ENCODE measurements at regions not wholly inside any gene's neighbourhood (a gene's known extent, or its start where the extent isn't known, plus 50 kb on each side); places are given as distances from the start of the nearest gene placed in this dataset.
"Not testable (repeated sequence)": the region's sequence is repeated elsewhere in the genome, so short reads cannot be mapped to it uniquely, and the experiment has no call there.

DNA sequence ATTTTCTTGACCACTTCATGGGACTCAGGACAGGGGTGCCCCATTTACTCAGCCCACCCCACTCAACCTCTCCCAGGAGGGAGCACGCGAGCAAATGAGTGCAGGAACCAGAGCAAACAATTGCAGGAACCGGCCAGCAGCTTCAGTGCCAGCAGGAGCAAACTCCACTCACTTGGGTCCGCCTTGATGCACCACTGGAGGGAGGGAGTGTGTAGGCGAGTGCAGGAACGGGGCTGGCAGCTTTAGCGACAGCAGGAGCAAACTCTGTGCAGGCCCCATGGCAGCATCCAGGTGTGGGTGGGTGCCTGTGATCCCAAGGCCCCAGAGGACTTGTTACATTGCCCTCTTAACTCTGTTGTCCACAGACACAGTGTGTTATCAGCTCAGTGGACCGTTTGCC lies 1667.3 kb upstream of the CELF4 start:
- Histone ChIP-seq H3K27ac (ENCODE audit: low read depth, low read length) (no peak overlapping the region), H3K4me3 (ENCODE audit: insufficient read depth, low read length, poor library complexity, severe bottlenecking) (no peak overlapping the region), H4K20me1 (ENCODE audit: low read depth, low read length) (no peaks in the 10 kb centered on the region), H2AFZ (ENCODE audit: low read depth, low read length, severe bottlenecking) (no peak overlapping the region), H3F3A (ENCODE audit: insufficient read depth) (no peaks in the 10 kb centered on the region), H3K27me3 (ENCODE audit: low read length) (no peaks in the 10 kb centered on the region), H3K9me3 (ENCODE audit: insufficient read depth, low read length) (0 out of 2 replicates have a peak, but pooled peaks cover 8% of the 10 kb centered on the region), H3K79me2 (ENCODE audit: insufficient read depth, low read length) (no peaks in the 10 kb centered on the region), H3K9ac (ENCODE audit: low read length) (no peak overlapping the region), H3K9me2 (replicated peaks; ENCODE audit: insufficient read depth, low read length) (no peaks in the 10 kb centered on the region), H3K36me3 (ENCODE audit: low read length) (no peaks in the 10 kb centered on the region), H3K4me2 (ENCODE audit: low read depth, low read length, poor library complexity, severe bottlenecking) (no peak overlapping the region)
- TF ChIP-seq, protein P1, sequence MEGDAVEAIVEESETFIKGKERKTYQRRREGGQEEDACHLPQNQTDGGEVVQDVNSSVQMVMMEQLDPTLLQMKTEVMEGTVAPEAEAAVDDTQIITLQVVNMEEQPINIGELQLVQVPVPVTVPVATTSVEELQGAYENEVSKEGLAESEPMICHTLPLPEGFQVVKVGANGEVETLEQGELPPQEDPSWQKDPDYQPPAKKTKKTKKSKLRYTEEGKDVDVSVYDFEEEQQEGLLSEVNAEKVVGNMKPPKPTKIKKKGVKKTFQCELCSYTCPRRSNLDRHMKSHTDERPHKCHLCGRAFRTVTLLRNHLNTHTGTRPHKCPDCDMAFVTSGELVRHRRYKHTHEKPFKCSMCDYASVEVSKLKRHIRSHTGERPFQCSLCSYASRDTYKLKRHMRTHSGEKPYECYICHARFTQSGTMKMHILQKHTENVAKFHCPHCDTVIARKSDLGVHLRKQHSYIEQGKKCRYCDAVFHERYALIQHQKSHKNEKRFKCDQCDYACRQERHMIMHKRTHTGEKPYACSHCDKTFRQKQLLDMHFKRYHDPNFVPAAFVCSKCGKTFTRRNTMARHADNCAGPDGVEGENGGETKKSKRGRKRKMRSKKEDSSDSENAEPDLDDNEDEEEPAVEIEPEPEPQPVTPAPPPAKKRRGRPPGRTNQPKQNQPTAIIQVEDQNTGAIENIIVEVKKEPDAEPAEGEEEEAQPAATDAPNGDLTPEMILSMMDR (IDR thresholded peaks at IDR 0.05; ENCODE audit: insufficient read depth, low read length, poor library complexity, severe bottlenecking) = no peak
- TF ChIP-seq EZH2phosphoT487 (conservative IDR thresholded peaks at IDR 0.05; ENCODE audit: low read length) = no peak

DNA sequence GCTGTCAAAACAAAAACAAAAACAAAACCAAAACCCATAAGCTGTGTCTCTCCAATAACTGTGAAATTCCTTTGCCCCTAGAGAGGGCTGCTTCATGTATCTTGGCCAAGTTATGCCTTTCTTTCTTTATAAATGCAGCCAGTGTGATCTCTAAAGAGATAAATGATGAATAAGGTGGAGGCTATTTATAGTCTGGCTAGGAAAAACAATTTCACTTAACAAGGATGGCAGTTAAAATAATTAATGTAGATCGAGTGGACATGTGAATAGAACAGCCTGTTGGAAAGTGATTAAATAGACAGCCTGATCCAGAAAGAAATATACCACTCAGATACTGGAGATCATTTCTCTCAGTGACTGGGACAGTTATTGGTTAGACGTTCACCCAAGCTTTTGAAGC lies 1666.9 kb upstream of the CELF4 start:
- Histone ChIP-seq H3K9me3 (ENCODE audit: insufficient read depth, low read length) (0 out of 2 replicates have a peak, but pooled peaks cover 8% of the 10 kb centered on the region), H3F3A (ENCODE audit: insufficient read depth) (no peaks in the 10 kb centered on the region), H3K9ac (ENCODE audit: low read length) (no peak overlapping the region), H3K36me3 (ENCODE audit: low read length) (no peaks in the 10 kb centered on the region), H3K79me2 (ENCODE audit: insufficient read depth, low read length) (no peaks in the 10 kb centered on the region), H3K4me2 (ENCODE audit: low read depth, low read length, poor library complexity, severe bottlenecking) (no peak overlapping the region), H4K20me1 (ENCODE audit: low read depth, low read length) (no peaks in the 10 kb centered on the region), H3K9me2 (replicated peaks; ENCODE audit: insufficient read depth, low read length) (no peaks in the 10 kb centered on the region), H3K27ac (ENCODE audit: low read depth, low read length) (no peak overlapping the region), H3K4me3 (ENCODE audit: insufficient read depth, low read length, poor library complexity, severe bottlenecking) (no peak overlapping the region), H2AFZ (ENCODE audit: low read depth, low read length, severe bottlenecking) (no peak overlapping the region), H3K27me3 (ENCODE audit: low read length) (no peaks in the 10 kb centered on the region)
- TF ChIP-seq, protein P1 (IDR thresholded peaks at IDR 0.05; ENCODE audit: insufficient read depth, low read length, poor library complexity, severe bottlenecking) = no peak
- no peak for TF ChIP-seq EZH2phosphoT487 (conservative IDR thresholded peaks at IDR 0.05; ENCODE audit: low read length)

DNA sequence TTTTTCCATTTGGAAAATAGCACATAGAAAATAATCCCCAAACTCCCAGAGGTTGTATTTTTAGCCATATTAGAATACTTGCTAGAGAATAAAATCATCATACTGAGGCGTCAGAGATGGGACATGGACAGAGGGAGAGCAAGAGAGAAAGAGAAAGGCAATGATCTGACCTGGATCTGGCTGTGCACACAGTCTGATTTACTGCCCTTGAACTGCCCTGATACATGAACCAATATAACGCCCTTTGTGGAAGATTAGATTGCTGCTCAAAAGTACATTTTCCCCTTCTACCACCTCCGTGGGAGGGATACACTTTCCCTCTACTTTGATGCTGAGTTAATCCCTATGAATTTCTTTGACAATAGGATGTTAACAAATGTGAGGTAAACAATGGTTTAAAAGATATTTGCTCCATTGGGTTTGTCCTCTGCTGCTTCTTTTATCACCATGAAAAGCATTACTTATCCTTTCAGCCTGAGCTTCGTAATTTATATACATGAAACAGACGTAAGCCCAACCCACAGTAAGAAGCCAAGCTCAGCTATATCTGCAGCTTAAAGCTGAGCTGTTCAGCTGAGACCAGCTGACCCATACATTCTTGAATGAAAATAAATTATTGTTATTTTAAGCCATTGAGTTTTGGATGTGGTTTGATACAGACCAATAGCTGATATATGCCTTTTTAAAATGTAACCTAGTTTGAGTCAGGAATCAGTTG lies 1664.6 kb upstream of the CELF4 start:
- no peak overlapping the region for H3K4me2 ChIP-seq (ENCODE audit: low read depth, low read length, poor library complexity, severe bottlenecking)
- no peaks in the 10 kb centered on the region for H3K9me2 ChIP-seq (replicated peaks; ENCODE audit: insufficient read depth, low read length)
- H3K36me3 ChIP-seq (ENCODE audit: low read length) = no peaks in the 10 kb centered on the region
- no peaks in the 10 kb centered on the region for H3F3A ChIP-seq (ENCODE audit: insufficient read depth)
- no peaks in the 10 kb centered on the region for H3K27me3 ChIP-seq (ENCODE audit: low read length)
- no peaks in the 10 kb centered on the region for H4K20me1 ChIP-seq (ENCODE audit: low read depth, low read length)
- no peak overlapping the region for H3K9ac ChIP-seq (ENCODE audit: low read length)
- H3K9me3 ChIP-seq (ENCODE audit: insufficient read depth, low read length) = peaks cover 8% of the 10 kb centered on the region; the same call in 1 of the 2 replicates
- H3K27ac ChIP-seq (ENCODE audit: low read depth, low read length) = no peak overlapping the region
- no peak overlapping the region for H2AFZ ChIP-seq (ENCODE audit: low read depth, low read length, severe bottlenecking)
- no peaks in the 10 kb centered on the region for H3K79me2 ChIP-seq (ENCODE audit: insufficient read depth, low read length)
- TF ChIP-seq, protein P1 (IDR thresholded peaks at IDR 0.05; ENCODE audit: insufficient read depth, low read length, poor library complexity, severe bottlenecking) = no peak
- TF ChIP-seq EZH2phosphoT487 (conservative IDR thresholded peaks at IDR 0.05; ENCODE audit: low read length) = no peak
- H3K4me3 ChIP-seq (ENCODE audit: insufficient read depth, low read length, poor library complexity, severe bottlenecking) = no peak overlapping the region

DNA sequence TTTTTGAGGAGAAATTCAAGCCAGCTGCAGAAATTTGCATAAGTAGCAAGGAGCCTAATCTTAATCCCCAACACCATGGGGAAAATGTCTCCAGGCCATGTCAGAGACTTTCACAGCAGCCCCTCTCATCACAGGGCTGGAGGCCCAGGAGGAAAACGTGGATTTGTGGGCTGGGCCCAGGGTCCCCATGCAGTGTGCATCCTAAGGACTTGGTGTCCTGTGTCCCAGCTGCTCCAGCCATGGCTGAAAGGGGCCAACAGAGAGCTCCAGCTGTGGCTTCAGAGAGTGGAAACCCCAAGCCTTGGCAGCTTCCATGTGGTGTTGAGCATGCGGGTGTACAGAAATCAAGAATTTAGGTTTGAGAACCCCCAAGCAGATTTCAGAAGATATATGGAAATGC lies 1662.2 kb upstream of the CELF4 start:
- H3K27ac ChIP-seq (ENCODE audit: low read depth, low read length); H3K36me3 ChIP-seq (ENCODE audit: low read length); H3K4me3 ChIP-seq (ENCODE audit: insufficient read depth, low read length, poor library complexity, severe bottlenecking); H3K27me3 ChIP-seq (ENCODE audit: low read length); H3K9me3 ChIP-seq (ENCODE audit: insufficient read depth, low read length); H3K79me2 ChIP-seq (ENCODE audit: insufficient read depth, low read length); H3K9me2 ChIP-seq (replicated peaks; ENCODE audit: insufficient read depth, low read length); H2AFZ ChIP-seq (ENCODE audit: low read depth, low read length, severe bottlenecking); H4K20me1 ChIP-seq (ENCODE audit: low read depth, low read length); H3F3A ChIP-seq (ENCODE audit: insufficient read depth); H3K4me2 ChIP-seq (ENCODE audit: low read depth, low read length, poor library complexity, severe bottlenecking); H3K9ac ChIP-seq (ENCODE audit: low read length): not testable (repeated sequence)

Measured in SU-DHL-6 (cell line).